NCI-H1105 treated with DMSO at 0.1 percent for 48 hours (cell line): ENCODE measurements at regions not wholly inside any gene's neighbourhood (a gene's known extent, or its start where the extent isn't known, plus 50 kb on each side); places are given as distances from the start of the nearest gene placed in this dataset.
"Not testable (repeated sequence)": the region's sequence is repeated elsewhere in the genome, so short reads cannot be mapped to it uniquely, and the experiment has no call there.

ENCODE experiments used
- DNase-seq: peaks from one replicate; lab custom pipeline; 2025; lab: John Stamatoyannopoulos, UW

DNA sequence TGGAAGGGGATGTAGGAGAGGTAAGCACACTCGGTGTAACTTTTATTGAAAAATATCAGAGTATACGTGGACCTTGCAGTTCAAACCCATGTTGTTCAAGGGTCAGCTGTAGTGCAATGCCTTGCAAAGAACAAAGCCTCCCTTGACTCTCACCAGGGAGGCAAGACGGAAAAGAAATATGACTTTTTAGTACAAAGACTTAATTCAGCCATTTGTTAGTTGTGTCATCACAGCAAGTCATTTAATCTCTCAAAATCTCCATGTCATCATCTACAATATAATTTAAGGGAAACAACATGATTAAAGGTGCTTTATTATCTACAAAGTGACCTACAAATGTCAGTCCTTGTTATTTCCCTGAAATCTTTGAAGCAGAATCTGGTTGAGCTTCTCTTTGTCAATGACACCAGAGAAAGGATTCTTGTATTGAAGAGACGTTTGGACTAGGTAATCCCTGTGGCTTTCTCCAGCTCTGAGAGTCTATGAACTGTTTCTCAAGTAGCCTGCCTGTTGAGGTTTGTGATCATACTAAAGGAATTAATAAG lies 502.8 kb downstream of the REEP3 start:
- no peak for DNase-seq

DNA sequence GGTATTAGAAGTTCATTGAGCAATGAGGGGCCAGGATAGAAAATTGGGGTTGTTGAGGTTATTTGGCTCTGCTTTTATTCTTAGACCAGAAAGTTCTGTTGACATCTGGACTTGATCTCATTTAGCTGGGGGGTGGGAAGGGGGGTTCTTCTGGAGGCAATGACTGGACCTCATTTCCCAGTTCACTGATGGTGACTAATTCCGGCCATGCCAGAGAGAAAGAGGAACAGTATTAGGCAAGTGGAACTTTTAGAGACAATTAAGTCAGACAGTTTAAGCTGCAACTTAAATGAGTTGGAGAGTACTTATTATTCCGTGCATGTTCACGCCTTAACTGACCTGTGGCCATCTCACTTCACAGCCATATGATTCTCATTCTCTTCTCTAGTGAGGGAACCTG lies 512.5 kb downstream of the REEP3 start:
- DNase-seq: no peak

DNA sequence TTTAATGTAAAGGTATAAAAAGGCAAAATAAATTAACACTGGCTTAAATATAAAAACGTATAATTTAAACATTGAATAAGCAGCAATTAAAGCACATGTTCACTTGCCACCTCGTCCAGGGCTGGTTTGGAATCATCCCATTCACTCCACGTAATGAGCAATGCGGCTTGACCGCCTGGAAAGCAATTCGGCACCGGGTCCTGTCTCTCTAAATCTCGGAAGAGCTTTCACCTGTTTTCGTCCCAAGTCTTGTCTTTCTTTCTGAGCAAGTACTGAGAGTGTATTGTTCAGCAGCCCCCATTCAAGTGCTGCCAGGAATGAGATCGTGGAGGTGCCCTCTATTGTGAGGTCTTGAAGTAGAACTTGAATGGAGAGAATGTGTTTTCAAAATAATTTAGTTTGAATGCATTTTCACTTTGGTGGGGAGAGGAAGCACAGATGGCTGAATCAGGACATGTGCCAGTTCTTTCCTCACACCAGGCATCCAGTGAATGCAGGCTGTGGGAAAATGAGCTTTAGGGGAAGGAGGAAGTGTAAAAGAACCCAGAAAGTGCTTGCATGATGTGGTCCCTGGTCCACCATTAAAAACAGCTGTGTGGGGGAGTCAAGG lies 515.2 kb downstream of the REEP3 start:
- DNase-seq: no peak

DNA sequence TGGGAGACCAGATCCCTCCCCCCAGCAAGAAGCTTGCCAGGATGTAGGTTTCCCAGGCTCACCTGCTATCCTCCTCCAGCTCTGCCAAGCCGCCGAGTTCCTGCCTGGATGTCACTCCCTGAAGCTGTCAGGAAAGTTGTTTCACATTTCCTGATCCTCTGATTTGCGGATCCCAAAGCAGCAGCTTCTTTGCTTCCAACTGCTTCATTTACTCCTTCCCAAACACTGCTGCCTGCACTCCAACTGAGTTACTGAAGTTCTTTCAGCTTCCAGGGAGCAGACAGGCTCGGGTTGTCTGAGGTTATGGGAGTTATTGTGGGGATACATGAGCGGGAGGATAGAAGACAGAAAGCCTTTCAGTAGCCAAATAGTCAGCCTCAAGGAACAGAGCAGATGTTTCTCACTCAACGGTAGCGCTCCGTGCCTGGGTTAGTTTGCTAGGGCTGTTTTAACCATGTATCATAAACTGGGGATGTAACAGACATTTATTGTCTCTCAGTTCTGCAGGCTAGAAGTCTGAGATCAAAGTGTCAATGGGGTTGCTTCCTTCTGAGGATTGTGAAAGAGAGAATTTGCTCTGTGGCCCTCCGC lies 516.0 kb downstream of the REEP3 start:
- no peak for DNase-seq

GRCh38 chr10:64038107-64038506 lies 516.9 kb downstream of the REEP3 start:
- DNase-seq: no peak

DNA sequence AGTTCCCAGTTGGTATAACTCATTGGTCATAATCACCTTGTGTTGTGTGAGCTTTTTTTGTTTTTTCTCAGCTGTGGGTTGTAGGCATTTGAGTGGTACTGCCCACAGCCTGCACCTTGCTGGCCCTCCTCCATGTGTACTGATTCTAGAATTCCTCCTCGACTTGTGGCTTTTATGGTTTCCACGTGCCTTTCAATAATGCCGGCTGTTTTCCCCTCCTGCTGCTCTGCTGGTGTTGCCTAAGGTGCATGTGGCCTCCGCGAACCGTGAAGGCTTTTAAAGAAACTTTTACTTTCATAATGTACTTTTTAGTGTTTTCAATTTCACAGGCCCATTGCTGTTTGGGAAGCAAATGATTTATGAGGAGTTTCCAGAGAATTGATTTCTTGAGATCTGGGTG lies 518.0 kb downstream of the REEP3 start:
- DNase-seq: no peak

DNA sequence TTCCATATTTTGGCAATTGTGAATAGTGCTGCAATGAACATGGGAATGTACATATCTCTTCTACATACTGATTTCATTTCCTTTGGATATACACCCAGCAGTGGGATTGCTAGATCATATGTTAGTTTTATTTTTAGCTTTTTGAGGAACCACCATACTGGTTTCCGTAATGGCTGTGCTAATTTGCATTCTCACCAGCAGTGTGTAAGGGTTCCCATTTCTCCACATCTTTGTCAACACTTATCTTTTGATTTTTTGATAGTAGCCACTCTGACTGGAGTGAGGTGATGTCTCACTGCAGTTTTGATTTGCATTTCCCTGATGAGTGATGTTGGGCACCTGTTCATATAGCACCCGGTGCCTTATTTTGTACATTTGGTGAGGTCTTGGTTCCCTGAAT lies 519.6 kb downstream of the REEP3 start:
- no peak for DNase-seq

DNA sequence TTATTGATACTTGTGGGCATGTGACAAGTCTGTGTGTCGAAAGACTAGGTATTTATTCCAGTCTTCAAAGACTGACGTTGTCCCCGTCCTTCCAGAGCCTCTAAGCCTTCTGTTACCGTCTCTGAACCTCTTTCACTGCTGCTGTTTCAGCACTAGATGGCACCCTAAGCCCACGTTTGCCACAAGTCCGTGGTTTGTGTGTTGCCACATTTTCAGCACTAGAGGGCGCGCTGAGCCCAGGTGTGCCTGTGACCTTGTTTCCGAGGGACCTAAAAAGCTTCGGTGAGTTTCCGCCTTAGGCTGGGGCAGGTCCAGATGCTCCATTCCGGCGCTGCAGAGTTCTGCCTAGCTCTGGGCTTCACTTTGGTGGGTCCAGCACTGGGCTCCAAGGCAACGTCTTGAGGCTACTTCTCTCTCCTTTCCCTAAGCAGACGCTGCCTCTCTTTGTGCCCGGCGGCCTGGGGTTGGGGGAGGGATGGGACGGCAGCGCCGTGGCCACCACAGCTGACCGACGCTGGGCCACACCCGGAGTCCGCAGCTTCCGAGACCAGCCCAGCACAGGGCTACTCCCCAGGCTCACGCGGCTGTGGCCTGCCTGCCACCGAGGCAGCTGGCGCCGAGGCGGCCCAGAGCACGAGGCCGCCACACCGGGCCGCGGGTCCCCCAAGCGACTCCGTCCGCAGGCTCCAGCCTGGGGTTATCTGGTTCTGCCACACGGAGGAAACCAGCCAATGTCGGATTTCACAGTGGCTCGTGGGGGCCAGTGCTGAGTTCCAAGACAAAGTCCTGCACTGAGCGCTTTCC lies 520.2 kb downstream of the REEP3 start:
- DNase-seq: peak; percentile 39

GRCh38 chr10:64041989-64042490 lies 520.8 kb downstream of the REEP3 start:
- DNase-seq: no peak

- no peak for DNase-seq
Measured at GRCh38 chr10:64044098-64044497, 522.9 kb downstream of the REEP3 start.

DNA sequence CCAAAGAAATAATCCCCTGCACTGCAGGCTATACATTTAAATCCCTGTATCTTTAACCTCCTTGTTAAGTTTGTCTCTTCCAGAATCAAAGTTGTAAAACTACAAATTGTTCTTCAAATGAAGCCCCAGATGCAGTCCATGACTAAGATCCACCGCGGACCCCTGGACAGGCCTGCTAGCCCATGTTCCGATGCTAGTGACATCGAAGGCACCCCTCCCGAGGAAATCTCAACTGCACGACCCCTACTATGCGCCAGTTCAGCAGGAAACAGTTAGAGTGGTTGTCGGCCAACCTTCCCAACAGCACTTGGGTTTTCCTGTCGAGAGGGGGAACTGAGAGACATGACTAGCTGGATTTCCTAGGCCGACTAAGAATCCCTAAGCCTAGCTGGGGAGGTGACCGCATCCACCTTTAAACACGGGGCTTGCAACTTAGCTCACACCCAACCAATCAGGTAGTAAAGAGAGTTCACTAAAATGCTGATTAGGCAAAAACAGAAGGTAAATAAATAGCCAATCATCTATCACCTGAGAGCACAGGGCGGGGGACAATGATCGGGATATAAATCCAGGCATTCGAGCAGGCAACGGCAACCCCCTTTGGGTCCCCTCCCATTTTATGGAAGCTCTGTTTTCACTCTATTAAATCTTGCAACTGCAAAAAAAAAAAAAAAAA lies 523.9 kb downstream of the REEP3 start:
- not testable (repeated sequence) for DNase-seq

DNA sequence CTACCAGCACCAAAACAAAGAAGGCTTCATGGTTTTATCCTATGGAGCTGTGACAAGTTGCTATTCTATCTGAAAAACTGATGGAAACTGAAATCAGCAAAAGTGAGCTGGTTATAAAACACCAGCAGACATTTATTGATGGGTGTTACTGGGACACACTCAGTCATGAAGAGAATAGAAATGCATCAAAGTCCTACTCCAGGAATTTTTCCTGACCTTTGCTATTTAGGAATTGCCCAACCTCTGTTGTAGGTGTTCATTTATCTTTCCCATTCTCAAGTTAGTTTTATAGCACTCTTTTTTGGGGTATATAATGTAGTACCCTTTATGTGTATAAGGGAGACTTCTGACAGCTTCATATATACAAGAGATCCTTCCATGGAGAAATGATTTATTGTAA lies 533.2 kb downstream of the REEP3 start:
- no peak for DNase-seq

GRCh38 chr10:64059884-64060283 lies 538.7 kb downstream of the REEP3 start:
- no peak for DNase-seq

- DNase-seq: no peak
Measured at GRCh38 chr10:64060389-64060788, 539.2 kb downstream of the REEP3 start.

- DNase-seq: no peak
Measured at GRCh38 chr10:64062793-64063192, 541.6 kb downstream of the REEP3 start.

- no peak for DNase-seq
Measured at GRCh38 chr10:64067009-64067606, 545.9 kb downstream of the REEP3 start.

DNA sequence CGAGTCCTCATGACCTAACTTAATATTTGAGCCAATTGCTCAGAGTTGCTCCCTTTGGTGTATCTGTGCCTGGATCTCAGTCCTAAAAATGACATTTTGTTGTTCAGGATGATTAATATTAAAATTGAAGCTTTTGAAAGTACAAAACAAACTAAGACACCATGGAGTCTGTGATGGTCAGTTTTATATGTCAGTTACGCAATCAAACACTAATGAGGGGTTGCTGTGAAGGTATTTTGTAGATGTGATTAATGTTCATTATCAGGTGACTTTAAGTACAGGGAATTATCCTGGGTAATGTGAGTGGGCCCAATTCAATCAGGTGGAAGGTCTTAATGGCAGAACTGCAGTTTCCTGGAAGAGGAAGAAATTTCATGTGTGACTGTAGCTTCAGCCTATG lies 546.7 kb downstream of the REEP3 start:
- no peak for DNase-seq

DNA sequence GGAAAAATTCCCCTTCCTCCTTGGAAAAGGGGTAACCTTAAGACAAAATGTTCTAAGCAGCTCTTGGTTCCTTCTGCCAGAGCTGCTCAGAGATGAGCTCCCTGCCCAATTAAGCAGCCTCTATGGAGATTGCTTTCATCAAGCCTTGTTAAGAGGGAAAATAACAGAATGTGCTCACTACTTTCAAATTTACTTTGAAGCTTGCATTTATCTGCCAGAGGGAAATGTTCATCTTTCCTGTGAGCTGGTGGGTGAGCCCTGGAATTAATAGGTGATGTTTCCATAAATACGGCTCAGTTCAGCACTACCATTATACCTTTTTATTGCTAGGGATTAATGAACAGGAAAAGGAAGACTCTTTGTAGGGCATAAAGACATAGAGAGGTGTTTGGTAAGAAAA lies 549.0 kb downstream of the REEP3 start:
- DNase-seq: no peak

DNA sequence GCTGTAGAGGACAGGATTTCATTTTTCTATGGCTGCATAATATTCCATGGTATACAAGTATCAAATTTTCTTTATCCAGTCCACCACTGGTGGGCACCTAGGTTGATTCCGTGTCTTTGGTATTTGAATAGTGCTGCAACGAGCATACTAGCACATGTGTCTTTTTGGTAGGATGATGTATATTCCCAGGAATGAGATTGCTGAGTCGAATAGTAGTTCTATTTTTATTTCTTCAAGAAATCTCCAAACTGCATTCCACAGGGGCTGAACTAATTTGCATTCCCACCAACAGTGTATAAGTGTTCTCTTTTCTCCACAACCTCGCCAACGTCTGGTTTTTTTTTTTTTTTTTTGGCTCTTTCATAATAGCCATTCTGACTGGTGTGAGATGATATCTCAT lies 550.0 kb downstream of the REEP3 start:
- DNase-seq: no peak

DNA sequence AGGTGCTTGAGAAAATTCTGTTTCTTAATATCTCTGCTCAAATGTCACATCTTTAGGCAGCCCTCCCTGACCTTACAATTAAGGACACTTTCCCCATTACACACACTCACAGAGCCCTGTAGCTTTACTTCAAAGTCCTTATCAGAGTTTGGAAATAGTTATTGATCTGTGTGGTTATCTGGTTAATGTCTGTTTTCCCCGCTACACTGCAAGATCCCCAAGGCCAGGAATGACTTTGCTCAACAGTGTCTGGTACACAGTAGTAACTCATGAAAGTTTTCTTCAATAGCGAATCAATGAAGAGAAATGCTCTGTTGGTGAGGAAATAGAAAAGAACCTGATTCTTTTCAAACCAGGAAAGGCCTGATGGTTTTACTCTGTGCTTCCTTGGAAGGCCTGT lies 554.4 kb downstream of the REEP3 start:
- no peak for DNase-seq

DNA sequence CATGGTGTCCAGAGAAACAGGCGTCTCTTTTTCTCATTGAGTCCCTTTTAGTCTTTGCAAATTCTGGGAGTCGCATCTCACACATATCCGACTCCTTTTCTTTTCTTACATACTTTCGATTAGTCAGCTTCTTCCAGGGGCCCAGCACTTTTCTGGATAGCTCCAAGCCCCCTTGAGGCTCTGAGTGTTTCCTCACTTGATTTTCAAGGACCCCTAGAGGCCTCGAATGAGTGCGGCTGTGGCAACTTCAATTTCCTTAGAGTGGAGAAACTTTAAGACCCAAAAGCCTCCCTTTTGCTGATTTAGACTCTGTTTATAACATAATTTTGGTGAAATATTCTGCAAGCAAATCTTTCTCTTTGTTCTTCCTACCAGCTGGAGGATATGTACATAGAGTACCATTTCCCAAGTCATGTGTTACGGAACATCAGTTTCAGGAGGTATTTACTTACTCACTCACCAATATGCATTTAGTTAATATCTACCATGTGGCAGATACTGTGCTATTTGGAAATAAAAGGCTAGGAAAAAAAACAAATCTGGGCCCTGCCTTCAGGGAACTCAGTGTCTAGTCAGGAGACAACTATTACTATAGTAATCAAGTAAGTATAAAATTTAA lies 555.2 kb downstream of the REEP3 start:
- DNase-seq: no peak

- no peak for DNase-seq
Measured at GRCh38 chr10:64079341-64079740, 558.1 kb downstream of the REEP3 start.
